D721Med (cell line): ENCODE measurements at regions not wholly inside any gene's neighbourhood (a gene's known extent, or its start where the extent isn't known, plus 50 kb on each side); places are given as distances from the start of the nearest gene placed in this dataset.

Source experiments
- DNase-seq: peaks from one replicate; pipeline ENCODE4 v3.0.0; 2011; ENCODE audit warnings: low spot score; ENCODE audit not compliant: insufficient read length
- FAIRE-seq: peaks from 2 replicates; lab custom pipeline; 2011; peaks lifted over from hg19 to GRCh38; lab: Jason Lieb, UNC
- CTCF ChIP-seq: IDR thresholded peaks from 2 replicates; pipeline ENCODE4 v1.5.1; 2012; ENCODE audit warnings: mild to moderate bottlenecking, control low read depth; ENCODE audit not compliant: insufficient read depth; ENCODE audit errors: missing control alignments

GRCh38 chr3:166955201-166955939 lies 424.7 kb downstream of the ZBBX start:
- no peak for TF ChIP-seq CTCF
- FAIRE-seq = no peak

GRCh38 chr3:166934879-166935278 lies 445.2 kb downstream of the ZBBX start:
- no peak for TF ChIP-seq CTCF
- no peak for FAIRE-seq
- no peak for DNase-seq

More at GRCh38 chr3:166955201-166955939, 424.7 kb downstream of the ZBBX start:
- DNase-seq = no peak

GRCh38 chr3:166917437-166917836 lies 462.7 kb downstream of the ZBBX start:
- no peak for TF ChIP-seq CTCF
- no peak for DNase-seq
- no peak for FAIRE-seq

GRCh38 chr3:166902374-166902773 lies 477.7 kb downstream of the ZBBX start:
- DNase-seq (no peak), FAIRE-seq (no peak)
- TF ChIP-seq CTCF = peak; percentile 4

GRCh38 chr3:166900866-166901577 lies 479.1 kb downstream of the ZBBX start:
- TF ChIP-seq CTCF = no peak
- DNase-seq = no peak
- FAIRE-seq = no peak

GRCh38 chr3:166897811-166898210 lies 482.3 kb downstream of the ZBBX start:
- no peak for DNase-seq
- no peak for TF ChIP-seq CTCF
- no peak for FAIRE-seq

- FAIRE-seq (no peak), DNase-seq (no peak)
- TF ChIP-seq CTCF = no peak
These were observed 490.9 kb downstream of the ZBBX start for GRCh38 chr3:166889241-166889640.
